Esophagus muscularis mucosa (tissue), 3 donors: ENCODE measurements at regions not wholly inside any gene's neighbourhood (a gene's known extent, or its start where the extent isn't known, plus 50 kb on each side); places are given as distances from the start of the nearest gene placed in this dataset.

Experiments used
- POLR2A ChIP-seq: fragments of 450-650 bp; IDR thresholded peaks from one replicate; pipeline ENCODE4 v1.6.1; 2017; ENCODE audit warnings: antibody characterized with exemption, moderate library complexity, mild to moderate bottlenecking, low read depth
- TF ChIP-seq, protein P1 (sequence below), 3 experiments: fragments of 200-600 bp in 2 of 3; fragments of 450-650 bp in 1 of 3; sonication (generic) in 2 of 3; IDR thresholded peaks; one replicate each; pipeline ENCODE4 v1.5.1; 2017 to 2019; ENCODE audit warnings: antibody characterized with exemption in 3 of 3, mild to moderate bottlenecking in 2 of 3, moderate library complexity in 1 of 3

DNA sequence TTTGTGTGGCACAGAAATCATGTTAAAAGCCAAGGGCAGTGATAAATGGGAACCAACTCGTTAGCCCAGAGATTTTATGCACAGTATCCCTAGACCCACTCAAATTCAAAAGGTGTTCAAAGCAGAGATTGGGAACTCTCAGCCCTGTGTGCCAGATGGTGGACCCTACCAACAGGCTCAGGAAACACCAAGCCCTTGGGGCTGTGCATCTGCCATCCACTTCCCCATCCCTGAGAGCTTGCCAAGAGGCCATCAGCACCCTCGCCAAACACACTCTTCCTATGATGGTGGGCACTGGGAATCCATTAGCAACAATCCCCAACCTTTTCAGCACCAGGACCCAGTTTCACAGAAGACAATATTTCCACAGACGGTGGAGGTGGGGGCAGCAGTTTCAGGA is 194.2 kb upstream of the NFIA start:
- TF ChIP-seq, protein P1, sequence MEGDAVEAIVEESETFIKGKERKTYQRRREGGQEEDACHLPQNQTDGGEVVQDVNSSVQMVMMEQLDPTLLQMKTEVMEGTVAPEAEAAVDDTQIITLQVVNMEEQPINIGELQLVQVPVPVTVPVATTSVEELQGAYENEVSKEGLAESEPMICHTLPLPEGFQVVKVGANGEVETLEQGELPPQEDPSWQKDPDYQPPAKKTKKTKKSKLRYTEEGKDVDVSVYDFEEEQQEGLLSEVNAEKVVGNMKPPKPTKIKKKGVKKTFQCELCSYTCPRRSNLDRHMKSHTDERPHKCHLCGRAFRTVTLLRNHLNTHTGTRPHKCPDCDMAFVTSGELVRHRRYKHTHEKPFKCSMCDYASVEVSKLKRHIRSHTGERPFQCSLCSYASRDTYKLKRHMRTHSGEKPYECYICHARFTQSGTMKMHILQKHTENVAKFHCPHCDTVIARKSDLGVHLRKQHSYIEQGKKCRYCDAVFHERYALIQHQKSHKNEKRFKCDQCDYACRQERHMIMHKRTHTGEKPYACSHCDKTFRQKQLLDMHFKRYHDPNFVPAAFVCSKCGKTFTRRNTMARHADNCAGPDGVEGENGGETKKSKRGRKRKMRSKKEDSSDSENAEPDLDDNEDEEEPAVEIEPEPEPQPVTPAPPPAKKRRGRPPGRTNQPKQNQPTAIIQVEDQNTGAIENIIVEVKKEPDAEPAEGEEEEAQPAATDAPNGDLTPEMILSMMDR (IDR thresholded peaks at IDR 0.05), result no peak
- TF ChIP-seq POLR2A, result no peak
